Spinal cord (tissue), 9 donors: ENCODE measurements at regions not wholly inside any gene's neighbourhood (a gene's known extent, or its start where the extent isn't known, plus 50 kb on each side); places are given as distances from the start of the nearest gene placed in this dataset.

Experiments
- DNase-seq, 6 donors: peaks; one replicate each; pipeline versions ENCODE4 v3.0.0 to v3.0.0-alpha.2; 2013 to 2015; ENCODE audit warnings: low spot score in 6 of 6, low read depth in 4 of 6
- H3K27ac ChIP-seq: one replicate; pipeline ENCODE4 v1.5.1; 2013; ENCODE audit warnings: low read depth, low read length, control low read depth
- H3K27me3 ChIP-seq: one replicate; pipeline ENCODE4 v1.6.1; 2013; ENCODE audit warnings: low read length; ENCODE audit not compliant: control insufficient read depth, insufficient read depth
- H3K36me3 ChIP-seq: one replicate; pipeline ENCODE4 v1.6.1; 2013; ENCODE audit warnings: low read length; ENCODE audit not compliant: control insufficient read depth, insufficient read depth
- H3K4me1 ChIP-seq: one replicate; pipeline ENCODE4 v1.6.1; 2013; ENCODE audit warnings: low read length; ENCODE audit not compliant: control insufficient read depth, insufficient read depth
- H3K4me3 ChIP-seq: one replicate; pipeline ENCODE4 v1.5.1; 2013; ENCODE audit warnings: low read depth, low read length, control low read depth
- H3K9me3 ChIP-seq: one replicate; pipeline ENCODE4 v1.6.1; 2013; ENCODE audit warnings: low read length; ENCODE audit not compliant: control insufficient read depth, insufficient read depth
- WGBS: methylation state at CpG from one replicate; pipeline ENCODE4 v1.1.5; 2013; ENCODE audit warnings: missing lambda C conversion rate; ENCODE audit not compliant: insufficient coverage; 5-methylcytosine and 5-hydroxymethylcytosine counted together
- donor health status: healthy.

DNA sequence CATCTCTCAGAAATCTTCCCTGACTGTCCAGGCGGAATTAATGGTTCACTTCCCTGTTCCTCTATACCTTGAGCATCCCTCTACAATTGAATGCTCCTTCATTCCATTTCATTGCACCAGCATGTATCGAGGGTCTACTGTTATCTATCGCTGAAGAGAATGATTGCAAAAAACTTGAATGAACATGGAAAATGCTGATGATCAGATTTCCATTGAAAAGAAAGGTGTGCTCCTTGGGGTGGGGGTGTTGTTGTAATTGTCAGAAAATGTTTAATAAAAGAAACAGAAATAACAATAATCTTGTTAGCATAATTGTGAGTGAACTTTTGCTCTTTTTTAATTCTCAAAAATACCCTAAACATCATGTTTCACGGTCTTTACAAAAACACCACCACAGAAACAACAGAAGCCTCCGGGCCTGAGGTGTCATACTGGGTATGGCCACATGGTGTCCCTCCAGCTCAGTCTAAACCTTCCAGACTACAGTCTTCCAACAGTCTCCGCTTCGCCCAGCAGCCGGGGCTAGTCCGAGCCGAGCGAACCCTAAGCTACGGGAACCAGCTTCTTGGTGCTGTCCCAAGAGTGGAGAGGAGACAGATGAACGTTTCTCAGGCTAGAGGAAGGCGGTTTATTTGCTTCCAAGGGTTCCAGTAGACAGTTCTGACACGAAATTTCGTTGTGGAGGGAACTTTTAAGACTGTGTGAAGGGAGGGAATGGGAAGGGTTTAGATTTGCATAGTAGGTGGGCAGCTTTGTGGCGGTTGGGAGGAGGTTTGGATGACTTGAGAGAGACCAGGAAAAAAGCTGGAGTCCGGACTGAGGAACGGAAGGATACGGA lies 75.8 kb upstream of the ZBED5 start:
- peak; percentile 87 to 97 (median 90) for DNase-seq
- peaks cover 3% of the 10 kb centered on the region for H3K27me3 ChIP-seq
- peaks cover 18% of the 10 kb centered on the region for H3K4me1 ChIP-seq
- no peaks in the 10 kb centered on the region for H3K9me3 ChIP-seq
- peak overlapping the region; percentile 89 for H3K27ac ChIP-seq
- H3K4me3 ChIP-seq, result peak overlapping the region; percentile 53
- H3K36me3 ChIP-seq, result no peaks in the 10 kb centered on the region
- 7% methylated on average over 13 of the region's 20 CpGs for WGBS

DNA sequence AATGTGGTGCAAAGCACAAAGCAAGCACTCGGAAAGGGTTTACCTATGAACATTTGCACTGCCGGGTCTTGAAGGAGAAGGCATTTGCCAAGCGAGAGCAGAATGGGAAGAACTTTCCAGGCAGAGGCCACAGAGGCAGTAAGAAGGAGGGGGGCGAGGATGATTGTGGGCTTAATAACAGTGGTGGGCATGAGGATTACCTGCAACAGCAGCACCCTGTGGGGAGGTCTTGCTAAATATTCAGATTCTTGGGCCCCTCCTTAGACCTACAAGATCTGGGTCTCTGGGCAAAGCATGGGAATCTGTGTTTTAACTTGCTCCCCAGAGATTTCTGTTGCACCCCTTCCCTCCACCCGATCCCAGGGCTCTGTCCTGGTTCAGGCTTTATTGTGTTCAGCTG lies 75.1 kb upstream of the ZBED5 start:
- H3K9me3 ChIP-seq, result no peaks in the 10 kb centered on the region
- H3K36me3 ChIP-seq, result no peaks in the 10 kb centered on the region
- H3K4me1 ChIP-seq, result peaks cover 14% of the 10 kb centered on the region
- peak in 1 of 6 donors; percentile 14 for DNase-seq
- peaks cover 3% of the 10 kb centered on the region for H3K27me3 ChIP-seq
- 85% methylated on average over 4 of the region's 5 CpGs for WGBS
- no peak overlapping the region for H3K27ac ChIP-seq
- H3K4me3 ChIP-seq, result no peak overlapping the region

DNA sequence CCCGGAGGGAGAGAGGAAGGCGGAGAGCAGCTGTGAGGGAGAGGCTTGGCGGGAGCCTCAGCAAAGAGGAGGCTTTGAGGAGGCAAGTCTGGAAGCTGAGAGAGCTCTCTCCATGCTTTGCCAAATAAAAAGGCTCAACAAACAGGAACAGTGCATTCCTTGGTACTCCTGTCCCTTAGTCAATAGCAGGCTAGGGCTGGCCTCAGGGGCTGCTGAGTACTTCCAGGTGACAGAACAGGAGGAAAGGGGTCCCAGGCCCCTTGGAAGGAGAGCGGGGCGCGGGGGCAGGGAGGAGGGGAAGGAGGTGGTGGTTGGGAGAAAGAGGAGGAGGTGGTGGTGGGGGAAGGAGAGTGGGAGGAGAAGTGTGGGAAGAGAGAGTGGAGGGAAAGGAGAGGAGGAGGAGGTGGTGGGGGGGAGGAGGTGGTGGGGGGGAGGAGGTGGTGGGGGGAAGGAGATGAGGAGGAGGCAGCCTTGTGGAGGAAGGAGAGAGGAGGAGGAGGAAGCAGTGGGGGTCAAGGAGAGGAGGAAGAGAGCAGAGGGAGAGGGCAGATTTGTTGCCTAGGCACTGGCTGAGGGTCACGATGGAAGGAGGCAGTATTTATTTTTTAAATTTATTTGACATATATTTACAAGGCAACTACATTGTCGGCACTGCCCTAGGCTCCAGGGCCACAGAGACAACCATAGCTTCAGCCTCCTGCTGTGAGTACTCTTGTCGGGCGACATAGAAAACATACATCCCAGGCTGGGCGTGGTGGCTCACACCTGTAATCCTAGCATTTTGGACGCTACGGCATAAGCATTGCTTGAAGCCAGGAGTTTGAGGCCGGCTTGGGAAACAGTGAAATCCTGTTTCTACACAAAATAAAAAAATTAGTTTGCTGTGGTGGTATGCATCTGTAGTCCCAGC lies 74.2 kb upstream of the ZBED5 start:
- DNase-seq, result peak in 1 of 6 donors; percentile 58
- H3K27me3 ChIP-seq, result peaks cover 3% of the 10 kb centered on the region
- WGBS, result 23% methylated on average over 7 of the region's 14 CpGs

DNA sequence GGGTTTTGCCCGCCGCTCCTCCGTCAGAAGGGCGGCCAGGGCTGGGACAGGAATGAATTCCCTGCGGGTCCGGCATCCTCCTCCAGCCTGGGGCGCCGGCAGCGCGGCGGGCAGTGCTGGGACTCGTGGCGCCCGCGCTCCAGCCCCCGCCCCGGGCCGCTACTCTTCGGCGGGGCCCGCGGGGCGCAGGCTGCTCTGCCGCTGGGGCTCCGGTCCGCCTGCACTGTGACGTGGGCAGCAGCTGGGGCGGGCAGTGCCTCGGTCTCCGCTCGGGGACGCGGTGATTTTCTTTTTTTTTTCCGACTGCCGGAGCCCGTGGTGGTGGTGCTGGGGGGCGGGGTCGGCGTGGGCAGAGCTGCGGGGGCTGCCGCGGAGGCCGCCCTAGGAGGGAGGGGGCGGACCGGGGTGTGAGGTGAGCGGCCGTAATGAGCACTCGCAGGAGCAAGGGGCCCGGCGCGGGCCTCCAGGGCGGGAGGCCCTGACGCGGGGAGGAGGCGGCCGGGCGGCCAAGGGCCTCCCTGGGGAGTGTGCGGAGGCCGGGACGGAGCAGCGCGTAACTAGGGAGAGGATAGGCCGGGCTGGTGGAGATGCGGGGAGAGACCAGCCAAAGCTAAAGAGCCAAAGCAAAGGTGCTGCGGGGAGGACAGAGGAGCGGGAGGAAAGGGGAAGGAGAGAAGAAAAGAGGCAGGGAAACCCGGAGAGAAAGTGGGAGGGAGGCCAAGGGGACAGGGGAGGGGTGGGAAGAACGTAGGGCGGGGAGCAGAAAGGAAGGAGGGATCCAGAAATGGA lies 73.3 kb upstream of the ZBED5 start:
- peaks cover 14% of the 10 kb centered on the region for H3K4me1 ChIP-seq
- no peaks in the 10 kb centered on the region for H3K36me3 ChIP-seq
- peak overlapping the region; percentile 95 for H3K27ac ChIP-seq
- peaks cover 3% of the 10 kb centered on the region for H3K27me3 ChIP-seq
- H3K9me3 ChIP-seq, result no peaks in the 10 kb centered on the region
- peak; percentile 51 to 93 (median 64) for DNase-seq
- under 1% methylated on average over 67 of the region's 69 CpGs for WGBS
- peak overlapping the region; percentile 58 for H3K4me3 ChIP-seq

More for the DNA sequence above, 74.2 kb upstream of the ZBED5 start:
- peak overlapping the region; percentile 95 for H3K27ac ChIP-seq
- H3K9me3 ChIP-seq, result no peaks in the 10 kb centered on the region
- peaks cover 14% of the 10 kb centered on the region for H3K4me1 ChIP-seq
- H3K36me3 ChIP-seq, result no peaks in the 10 kb centered on the region
- peak overlapping the region; percentile 58 for H3K4me3 ChIP-seq

DNA sequence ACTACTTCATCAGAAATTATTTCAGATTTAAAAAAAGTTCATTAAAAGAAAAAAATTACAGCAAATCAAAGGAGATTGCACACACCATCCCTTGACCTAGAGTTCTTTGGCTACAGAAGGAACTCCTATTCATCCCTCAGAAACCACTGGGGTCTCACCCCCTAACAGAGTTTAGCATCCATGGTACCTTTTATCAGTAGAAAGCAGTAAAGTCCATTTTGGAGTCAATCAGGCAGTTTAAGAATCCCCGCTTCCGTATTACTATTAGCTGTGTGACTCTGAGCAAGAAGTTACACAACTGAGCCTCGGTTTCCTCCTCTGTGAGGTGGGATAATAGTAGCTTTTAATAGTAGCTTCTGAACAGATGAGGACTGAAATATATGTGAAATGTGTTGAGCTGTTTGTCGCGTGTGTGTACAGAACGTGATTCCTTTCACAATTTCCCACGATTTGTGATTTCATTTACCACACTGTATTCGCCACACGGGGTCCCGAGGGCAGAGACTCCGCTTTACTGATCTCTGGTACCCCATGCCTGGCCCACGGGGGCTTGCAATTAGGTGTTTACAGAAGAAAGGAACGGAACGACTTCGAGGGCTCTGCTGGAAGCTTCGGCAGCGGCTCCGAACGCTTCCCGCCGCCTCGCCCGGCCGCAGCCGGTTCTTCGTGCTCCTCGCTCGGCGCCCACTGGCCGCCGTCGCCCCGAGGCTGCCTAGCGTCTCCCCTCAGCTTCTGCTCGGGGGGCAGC lies 72.5 kb upstream of the ZBED5 start:
- WGBS, result under 1% methylated on average over 27 of the region's 35 CpGs

DNA sequence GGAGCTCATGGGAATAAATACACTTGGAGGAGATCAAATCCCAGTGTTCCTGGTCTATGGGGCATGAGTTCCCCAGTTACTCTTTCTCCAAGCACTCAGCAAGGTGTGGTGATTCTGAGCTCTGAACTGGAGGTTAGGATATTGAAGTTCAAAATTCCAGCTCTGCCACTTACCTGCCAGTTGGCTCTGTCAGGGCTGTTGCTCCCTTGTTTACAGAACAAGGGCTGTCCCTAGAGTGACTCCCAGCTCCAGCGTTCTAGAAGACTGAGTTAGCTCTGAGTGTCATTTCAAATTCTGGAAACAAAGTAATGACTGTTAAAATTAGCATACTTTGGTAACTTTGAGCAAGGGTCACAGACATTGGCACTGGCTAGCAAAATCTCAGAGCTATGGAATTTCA lies 69.7 kb upstream of the ZBED5 start:
- DNase-seq, result no peak
- Histone ChIP-seq H3K9me3 (no peaks in the 10 kb centered on the region), H3K36me3 (no peaks in the 10 kb centered on the region), H3K4me3 (no peak overlapping the region), H3K27me3 (no peaks in the 10 kb centered on the region), H3K4me1 (peaks cover 14% of the 10 kb centered on the region), H3K27ac (no peak overlapping the region)
- WGBS, result 33% methylated on average over 1 of the region's 1 CpG

More for the DNA sequence above, 72.5 kb upstream of the ZBED5 start:
- Histone ChIP-seq H3K4me3 (peak overlapping the region; percentile 58), H3K27me3 (peaks cover 3% of the 10 kb centered on the region), H3K36me3 (no peaks in the 10 kb centered on the region), H3K9me3 (no peaks in the 10 kb centered on the region), H3K4me1 (peaks cover 14% of the 10 kb centered on the region), H3K27ac (peak overlapping the region; percentile 95)
- peak in 4 of 6 donors; percentile 33 to 81 (median 58) for DNase-seq

DNA sequence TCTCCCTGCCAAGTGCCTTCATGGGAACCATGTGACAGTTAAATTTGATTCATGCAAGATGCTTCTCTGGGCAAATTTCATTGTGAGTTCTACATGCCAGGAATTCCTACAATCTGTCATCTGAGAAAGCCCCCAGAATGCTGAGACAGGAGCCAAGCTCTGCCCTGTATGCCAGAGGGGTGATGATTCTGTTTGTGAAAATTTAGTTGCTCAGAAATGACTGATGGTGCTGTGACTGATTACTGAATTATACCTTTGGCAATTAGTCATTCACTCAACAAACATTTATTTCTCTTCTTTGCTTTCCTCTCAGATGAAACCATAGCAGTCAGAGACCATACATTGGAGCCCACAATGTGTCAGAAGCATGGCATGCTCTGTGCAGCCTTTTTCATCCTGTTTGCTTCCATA lies 69.0 kb upstream of the ZBED5 start:
- DNase-seq, result peak in 1 of 6 donors; percentile 92
- H3K27ac ChIP-seq, result no peak overlapping the region
- no peaks in the 10 kb centered on the region for H3K9me3 ChIP-seq
- H3K4me3 ChIP-seq, result no peak overlapping the region
- no peaks in the 10 kb centered on the region for H3K36me3 ChIP-seq
- H3K27me3 ChIP-seq, result no peaks in the 10 kb centered on the region
- H3K4me1 ChIP-seq, result peaks cover 7% of the 10 kb centered on the region

DNA sequence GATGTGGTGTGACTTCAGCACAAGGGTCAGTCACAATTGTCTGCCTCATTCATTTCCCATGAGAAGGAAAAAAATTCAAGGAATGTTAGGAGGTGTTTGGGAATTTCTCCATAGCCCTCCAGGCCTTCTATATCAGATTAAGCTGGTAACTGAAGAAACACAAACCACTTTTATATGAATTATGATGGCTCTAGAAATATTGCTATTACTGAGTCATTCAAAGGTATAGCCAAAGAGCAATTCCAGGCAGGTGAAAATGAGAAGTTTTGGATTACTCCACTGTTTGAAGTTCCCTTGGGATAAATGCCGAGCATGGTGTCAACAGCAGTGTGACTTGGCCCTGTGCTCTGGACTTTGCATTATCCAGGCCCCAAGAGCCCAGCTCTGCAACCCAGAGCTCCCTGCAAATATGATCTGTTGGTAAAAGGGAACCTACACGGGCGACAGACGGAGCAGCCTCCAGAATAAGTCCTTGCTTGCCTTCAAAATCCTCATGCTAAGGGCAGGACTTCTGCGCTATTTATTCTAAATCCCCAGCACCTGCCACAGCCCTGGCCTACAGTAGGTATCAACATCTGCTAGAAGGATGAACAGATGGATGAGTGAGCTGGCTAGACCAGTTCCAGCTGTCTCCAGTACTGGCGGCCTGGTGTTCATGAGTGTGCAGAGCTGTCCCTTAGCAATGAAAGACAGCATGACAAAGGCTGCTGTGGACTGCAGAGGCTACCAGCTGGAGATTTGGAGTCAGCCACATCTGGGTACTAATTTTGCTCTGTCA lies 67.5 kb upstream of the ZBED5 start:
- no peaks in the 10 kb centered on the region for H3K36me3 ChIP-seq
- no peaks in the 10 kb centered on the region for H3K9me3 ChIP-seq
- H3K4me3 ChIP-seq, result no peak overlapping the region
- H3K27ac ChIP-seq, result no peak overlapping the region
- no peaks in the 10 kb centered on the region for H3K4me1 ChIP-seq
- 86% methylated on average over 5 of the region's 6 CpGs for WGBS
- DNase-seq, result no peak
- no peaks in the 10 kb centered on the region for H3K27me3 ChIP-seq
